ENCODE measurements at regions not wholly inside any gene's neighbourhood (a gene's known extent, or its start where the extent isn't known, plus 50 kb on each side); places are given as distances from the start of the nearest gene placed in this dataset.

DNA sequence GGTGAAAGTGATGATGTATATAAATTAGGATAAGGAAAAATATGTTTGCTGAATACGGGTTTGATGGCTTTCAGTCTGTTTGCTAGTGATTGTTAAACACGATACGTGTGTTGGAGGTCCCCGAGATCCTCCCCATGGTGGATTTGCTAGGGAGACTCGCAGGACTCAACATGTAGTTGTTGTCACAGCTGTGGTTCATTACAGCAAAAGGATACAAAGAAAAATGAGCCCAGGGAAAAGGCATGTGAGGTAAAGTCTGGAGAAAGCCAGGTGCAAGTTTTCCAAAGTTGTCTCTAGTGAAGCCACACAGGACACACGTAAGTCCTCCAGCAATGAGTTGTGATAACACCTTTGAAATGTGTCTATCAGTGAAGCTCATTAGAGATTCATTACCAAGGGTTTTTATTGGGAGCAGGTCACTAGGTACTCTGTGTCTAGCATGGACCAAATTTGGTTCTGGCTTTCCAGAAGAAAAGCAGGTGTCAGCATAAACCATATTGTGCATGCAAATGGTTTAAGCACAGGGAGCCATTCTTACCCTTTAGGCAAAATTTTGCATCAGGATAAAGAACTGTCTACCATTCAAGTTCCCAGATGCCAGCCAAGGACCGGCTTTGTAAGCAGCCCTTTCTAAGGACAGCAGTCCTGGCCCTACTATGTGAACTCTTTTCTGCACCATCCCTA, 215.2 kb upstream of the WSCD1 start:
- TF ChIP-seq, protein P1, sequence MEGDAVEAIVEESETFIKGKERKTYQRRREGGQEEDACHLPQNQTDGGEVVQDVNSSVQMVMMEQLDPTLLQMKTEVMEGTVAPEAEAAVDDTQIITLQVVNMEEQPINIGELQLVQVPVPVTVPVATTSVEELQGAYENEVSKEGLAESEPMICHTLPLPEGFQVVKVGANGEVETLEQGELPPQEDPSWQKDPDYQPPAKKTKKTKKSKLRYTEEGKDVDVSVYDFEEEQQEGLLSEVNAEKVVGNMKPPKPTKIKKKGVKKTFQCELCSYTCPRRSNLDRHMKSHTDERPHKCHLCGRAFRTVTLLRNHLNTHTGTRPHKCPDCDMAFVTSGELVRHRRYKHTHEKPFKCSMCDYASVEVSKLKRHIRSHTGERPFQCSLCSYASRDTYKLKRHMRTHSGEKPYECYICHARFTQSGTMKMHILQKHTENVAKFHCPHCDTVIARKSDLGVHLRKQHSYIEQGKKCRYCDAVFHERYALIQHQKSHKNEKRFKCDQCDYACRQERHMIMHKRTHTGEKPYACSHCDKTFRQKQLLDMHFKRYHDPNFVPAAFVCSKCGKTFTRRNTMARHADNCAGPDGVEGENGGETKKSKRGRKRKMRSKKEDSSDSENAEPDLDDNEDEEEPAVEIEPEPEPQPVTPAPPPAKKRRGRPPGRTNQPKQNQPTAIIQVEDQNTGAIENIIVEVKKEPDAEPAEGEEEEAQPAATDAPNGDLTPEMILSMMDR (IDR thresholded peaks at IDR 0.05): no peak
- TF ChIP-seq POLR2AphosphoS5 (IDR thresholded peaks at IDR 0.05): no peak

All from esophagus muscularis mucosa (tissue), 3 donors.